Calu3 (cell line): ENCODE measurements at regions not wholly inside any gene's neighbourhood (a gene's known extent, or its start where the extent isn't known, plus 50 kb on each side); places are given as distances from the start of the nearest gene placed in this dataset.

Experiments
- BruUV-seq: library from RNA; stranded (reverse); fragments of 400-500 nt; replicated peaks from 2 replicates; lab custom pipeline; 2021; lab: Mats Ljungman, UMichigan
- CTCF ChIA-PET: fragments of 300-600 bp; sonication (Branson Sonifier 250); formaldehyde crosslinking; loops from one replicate; lab custom pipeline; 2022; ENCODE audit warnings: antibody characterized with exemption; lab: Charles Lee
- DNase-seq: peaks from one replicate; pipeline ENCODE4 v3.0.0; 2022
- H3K27ac Mint-ChIP-seq: one replicate; pipeline ENCODE4 v1.8.0; 2022; ENCODE audit warnings: mixed read lengths; ENCODE audit not compliant: unreplicated experiment
- H3K27me3 Mint-ChIP-seq: one replicate; pipeline ENCODE4 v1.8.0; 2022; ENCODE audit warnings: mixed read lengths; ENCODE audit not compliant: unreplicated experiment
- H3K36me3 Mint-ChIP-seq: one replicate; pipeline ENCODE4 v1.8.0; 2022; ENCODE audit warnings: mild to moderate bottlenecking, moderate library complexity, mixed read lengths; ENCODE audit not compliant: insufficient read depth, unreplicated experiment
- H3K4me1 Mint-ChIP-seq: one replicate; pipeline ENCODE4 v1.8.0; 2022; ENCODE audit warnings: mild to moderate bottlenecking, low read depth, mixed read lengths; ENCODE audit not compliant: unreplicated experiment
- H3K4me3 Mint-ChIP-seq: one replicate; pipeline ENCODE4 v1.8.0; 2022; ENCODE audit warnings: mild to moderate bottlenecking, low read depth, moderate library complexity, mixed read lengths; ENCODE audit not compliant: unreplicated experiment
- H3K9me3 Mint-ChIP-seq: one replicate; pipeline ENCODE4 v1.8.0; 2022; ENCODE audit warnings: low read depth, mixed read lengths; ENCODE audit not compliant: unreplicated experiment
- CTCF ChIP-seq: fragments of 200-600 bp; IDR thresholded peaks from one replicate; pipeline ENCODE4 v1.8.0; 2022; ENCODE audit warnings: antibody characterized with exemption; ENCODE audit not compliant: unreplicated experiment
- intact Hi-C: fragments of 100-400 bp; cut with micrococcal nuclease; formaldehyde crosslinking; loops from one replicate; pipeline ENCODE4 v1.10.0; 2022; ENCODE audit not compliant: unreplicated experiment

- Mint-ChIP-seq H3K9me3 (peaks cover 6% of the 10 kb centered on the region), H3K4me1 (no peaks in the 10 kb centered on the region), H3K4me3 (no peak overlapping the region), H3K27ac (no peak overlapping the region), H3K36me3 (no peaks in the 10 kb centered on the region), H3K27me3 (no peaks in the 10 kb centered on the region)
- BruUV-seq = no TSS peak
- intact Hi-C loops = no loop called here
- DNase-seq = no peak
- CTCF ChIA-PET = no interaction called here
- TF ChIP-seq CTCF = no peak
These were observed 367.8 kb upstream of the CDH4 start for GRCh38 chr20:60884277-60884676.

- CTCF ChIA-PET = interaction anchor here (0.7 kb wide), 1 partner anchor 251 kb away, joined by 5 read pairs; no protein-coding TSS in a partner anchor
- no peaks in the 10 kb centered on the region for H3K4me1 Mint-ChIP-seq
- H3K27me3 Mint-ChIP-seq = no peaks in the 10 kb centered on the region
- intact Hi-C loops = no loop called here
- no peak for DNase-seq
- H3K36me3 Mint-ChIP-seq = no peaks in the 10 kb centered on the region
- TF ChIP-seq CTCF = no peak
- H3K9me3 Mint-ChIP-seq = peaks cover 8% of the 10 kb centered on the region
- BruUV-seq = no TSS peak
- H3K4me3 Mint-ChIP-seq = no peak overlapping the region
- no peak overlapping the region for H3K27ac Mint-ChIP-seq
These were observed 363.3 kb upstream of the CDH4 start for GRCh38 chr20:60888771-60889170.

- no peaks in the 10 kb centered on the region for H3K36me3 Mint-ChIP-seq
These were observed 359.8 kb upstream of the CDH4 start for GRCh38 chr20:60892095-60892813.

GRCh38 chr20:60894091-60894490 is 358.0 kb upstream of the CDH4 start:
- Mint-ChIP-seq H3K36me3 (no peaks in the 10 kb centered on the region), H3K9me3 (peaks cover 6% of the 10 kb centered on the region), H3K4me1 (no peaks in the 10 kb centered on the region), H3K27me3 (no peaks in the 10 kb centered on the region), H3K4me3 (no peak overlapping the region), H3K27ac (no peak overlapping the region)
- intact Hi-C loops = no loop called here
- TF ChIP-seq CTCF = no peak
- CTCF ChIA-PET = no interaction called here
- no peak for DNase-seq
- BruUV-seq = no TSS peak

More at GRCh38 chr20:60892095-60892813, 359.8 kb upstream of the CDH4 start:
- Mint-ChIP-seq H3K27ac (no peak overlapping the region), H3K4me3 (no peak overlapping the region), H3K9me3 (peaks cover 8% of the 10 kb centered on the region), H3K4me1 (no peaks in the 10 kb centered on the region), H3K27me3 (no peaks in the 10 kb centered on the region)
- DNase-seq = no peak
- TF ChIP-seq CTCF = no peak
- BruUV-seq = no TSS peak
- intact Hi-C loops = no loop called here
- CTCF ChIA-PET = no interaction called here
